GM18499 (cell line): ENCODE measurements at regions not wholly inside any gene's neighbourhood (a gene's known extent, or its start where the extent isn't known, plus 50 kb on each side); places are given as distances from the start of the nearest gene placed in this dataset.

Source experiments
- ATAC-seq: cut with Tn5 transposase; IDR thresholded peaks from one replicate; pipeline ENCODE4 v1.9.1; 2021; ENCODE audit warnings: moderate number of reproducible peaks; ENCODE audit not compliant: insufficient read depth, unreplicated experiment

DNA sequence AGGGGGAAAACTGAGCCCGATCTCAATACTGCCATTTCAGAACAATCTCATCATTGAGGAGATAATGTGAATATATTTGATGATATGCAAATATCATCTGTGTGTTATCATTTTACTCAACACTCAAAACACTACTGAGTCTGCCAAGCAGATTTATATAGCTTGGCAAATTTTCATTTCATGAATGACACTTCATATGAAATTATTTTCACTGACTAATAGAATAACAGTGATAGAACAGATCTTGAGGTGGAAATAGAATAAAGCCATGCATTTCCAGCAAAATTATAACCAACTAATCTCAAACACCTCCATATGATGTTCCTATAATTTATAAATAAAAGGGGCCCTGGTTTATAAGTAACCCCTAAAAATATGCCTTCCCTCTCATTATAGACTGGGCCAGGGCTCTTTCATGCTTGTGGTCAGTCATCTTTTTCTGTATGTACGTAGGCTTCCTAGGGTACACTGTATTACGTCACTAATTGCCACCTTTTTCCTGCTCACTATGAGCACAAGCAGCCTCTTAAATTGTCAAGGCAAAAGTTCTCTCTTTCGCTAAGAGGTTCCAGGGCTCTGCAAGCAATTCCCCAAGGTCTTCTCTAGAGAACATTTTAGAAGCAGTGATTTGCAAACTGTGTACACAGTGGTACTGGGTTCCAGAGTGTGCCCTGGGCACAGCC is 197.1 kb upstream of the FOXN3 start:
- ATAC-seq, result no peak

- no peak for ATAC-seq
These were observed 196.4 kb upstream of the FOXN3 start for GRCh38 chr14:89613260-89614008.

DNA sequence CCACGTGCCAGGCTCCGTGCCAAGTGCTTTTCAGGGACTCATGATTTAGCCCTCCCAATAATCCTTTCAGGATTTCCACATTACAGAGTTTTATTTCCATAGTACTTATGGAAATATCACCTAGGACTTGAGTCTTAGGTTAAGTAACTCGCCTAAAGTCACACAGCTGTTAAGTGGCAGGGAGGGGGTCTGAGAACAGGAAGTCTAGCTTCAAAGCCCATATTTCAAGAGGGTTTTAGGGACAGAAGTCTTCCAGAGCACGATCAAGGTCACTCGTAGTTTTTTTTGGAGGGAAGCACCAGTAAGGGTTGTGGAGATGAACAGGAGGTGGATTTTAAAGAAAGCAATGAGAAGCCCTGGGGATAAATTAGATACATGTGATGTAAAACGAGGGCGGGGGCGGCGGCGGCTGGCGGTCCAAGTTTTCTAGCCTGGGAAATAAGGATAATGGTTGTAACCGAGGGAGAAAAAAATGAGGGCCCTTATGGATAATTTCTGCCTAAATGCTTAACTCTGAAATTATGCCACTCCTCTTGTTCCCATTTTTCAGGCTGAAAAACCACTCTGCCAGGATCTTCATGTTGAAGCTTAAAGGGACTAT is 192.6 kb upstream of the FOXN3 start:
- ATAC-seq, result no peak

GRCh38 chr14:89607453-89607852 is 190.4 kb upstream of the FOXN3 start:
- no peak for ATAC-seq

GRCh38 chr14:89603938-89604480 is 187.0 kb upstream of the FOXN3 start:
- no peak for ATAC-seq

DNA sequence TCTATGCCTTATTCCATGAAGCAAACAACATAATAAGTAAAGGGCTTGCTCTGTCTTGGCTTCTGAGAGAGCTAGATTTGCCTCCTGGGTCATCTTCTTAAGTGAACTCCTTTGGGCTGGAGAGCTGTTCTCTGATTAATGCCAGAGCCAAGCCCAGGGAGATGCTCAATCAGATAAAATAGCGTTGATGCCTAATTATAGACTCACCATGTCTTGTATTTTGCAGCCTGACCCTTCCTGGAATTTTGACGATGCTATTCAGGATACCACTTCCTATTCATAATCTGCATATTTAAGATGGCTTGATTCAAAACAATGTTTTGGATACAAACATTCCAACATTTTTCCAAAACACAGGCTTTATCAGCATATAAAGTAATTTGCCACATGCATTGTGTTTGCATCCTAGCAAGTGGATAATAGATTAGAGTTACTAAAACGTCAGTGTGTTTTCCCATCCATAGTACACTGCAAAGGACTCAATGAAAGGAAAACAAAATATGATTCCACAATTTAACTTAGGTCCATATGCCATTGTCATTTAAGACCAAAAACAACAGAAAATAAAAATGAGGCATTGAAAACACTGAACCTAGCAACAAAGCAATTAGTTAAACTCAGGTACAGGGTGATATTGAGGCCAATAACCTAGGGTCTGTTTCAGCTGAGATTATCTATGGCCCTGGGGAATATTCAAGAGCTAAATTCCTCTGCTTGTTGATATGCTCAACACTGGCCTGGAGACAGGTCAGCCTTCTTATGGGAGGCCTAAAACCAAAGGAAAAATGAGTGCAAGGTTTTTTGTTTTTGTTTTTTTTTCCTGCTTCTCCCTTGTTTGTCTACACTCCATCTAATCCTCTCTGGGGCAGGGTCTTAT is 184.2 kb upstream of the FOXN3 start:
- no peak for ATAC-seq

- ATAC-seq, result no peak
These were observed 183.0 kb upstream of the FOXN3 start for GRCh38 chr14:89600029-89600428.

- ATAC-seq, result no peak
These were observed 181.6 kb upstream of the FOXN3 start for GRCh38 chr14:89598548-89599186.

DNA sequence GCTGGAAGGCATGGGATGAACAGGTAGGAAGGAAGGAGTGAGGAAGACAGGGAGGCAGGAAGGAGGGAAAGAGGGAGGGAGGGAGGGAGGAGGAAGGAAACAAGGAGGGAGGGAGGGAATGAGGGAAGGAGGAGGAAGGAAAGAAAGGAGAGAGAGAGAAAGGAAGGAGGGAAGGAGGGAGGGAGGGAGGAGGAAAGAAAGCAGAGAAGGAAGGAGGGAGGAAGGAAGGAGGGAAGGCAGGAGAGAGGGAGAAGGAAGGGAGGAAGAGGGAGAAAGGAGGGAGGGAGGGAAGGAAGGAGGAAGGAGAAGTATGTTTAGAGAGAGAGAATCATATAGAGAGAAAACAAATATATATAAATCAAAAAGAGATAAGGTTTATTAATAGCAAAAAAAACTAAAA is 175.9 kb upstream of the FOXN3 start:
- no peak for ATAC-seq

DNA sequence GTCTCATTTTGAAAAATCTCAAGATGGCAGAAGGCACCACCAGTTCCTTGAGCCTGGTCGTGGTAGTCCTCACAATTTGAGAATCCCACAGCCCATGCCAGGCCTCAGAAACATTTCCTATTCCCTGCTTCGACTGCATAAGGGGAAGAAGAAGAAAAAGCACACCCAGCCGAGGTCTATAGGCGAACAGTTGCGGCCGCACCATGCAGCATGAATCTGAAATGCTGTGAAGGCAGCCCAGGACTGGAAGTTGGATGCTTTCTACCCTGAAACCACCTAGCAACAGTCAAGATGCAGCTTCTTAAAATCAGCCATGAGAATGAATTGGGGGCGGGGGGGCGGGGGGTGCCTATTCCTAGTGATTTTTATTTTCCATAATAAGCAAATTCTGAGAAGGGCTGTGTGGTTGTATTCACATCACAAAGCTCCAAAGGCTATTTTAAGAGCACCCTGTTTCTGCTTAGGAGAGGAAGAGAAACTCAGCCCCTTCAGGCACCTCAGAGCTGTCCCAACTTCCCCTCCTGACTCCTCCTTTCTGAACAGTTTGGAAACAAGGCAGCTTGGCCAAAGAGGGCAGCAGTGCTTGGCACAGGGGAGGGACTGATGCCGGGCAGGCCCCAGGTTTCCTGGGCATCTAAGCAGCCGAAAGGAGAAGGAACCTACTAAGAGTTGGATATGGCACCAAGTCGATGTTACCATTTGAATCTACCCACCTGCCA is 172.5 kb upstream of the FOXN3 start:
- no peak for ATAC-seq

DNA sequence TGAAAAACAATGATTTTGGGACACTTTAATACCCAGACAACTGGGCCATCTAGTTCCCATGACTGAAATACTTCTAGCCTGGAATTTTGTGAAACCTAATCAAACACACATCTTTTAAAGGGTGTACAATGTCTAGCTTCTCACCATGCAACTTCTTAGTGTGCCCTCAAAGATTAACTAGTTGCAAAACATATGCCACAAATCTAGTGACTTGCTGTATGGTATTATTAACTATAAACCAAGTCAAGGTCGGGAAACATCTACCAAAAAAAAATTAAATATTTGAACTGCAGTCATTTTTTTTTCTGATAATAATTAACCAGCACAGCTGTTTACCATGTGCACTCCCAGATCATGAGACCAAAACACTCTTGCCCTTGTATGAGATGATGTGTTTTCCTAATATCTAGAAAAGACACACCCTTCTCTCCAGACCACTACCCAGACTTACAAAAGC is 171.8 kb upstream of the FOXN3 start:
- ATAC-seq, result no peak

GRCh38 chr14:89588016-89588415 is 171.0 kb upstream of the FOXN3 start:
- no peak for ATAC-seq

- no peak for ATAC-seq
These were observed 170.0 kb upstream of the FOXN3 start for GRCh38 chr14:89587136-89587420.

DNA sequence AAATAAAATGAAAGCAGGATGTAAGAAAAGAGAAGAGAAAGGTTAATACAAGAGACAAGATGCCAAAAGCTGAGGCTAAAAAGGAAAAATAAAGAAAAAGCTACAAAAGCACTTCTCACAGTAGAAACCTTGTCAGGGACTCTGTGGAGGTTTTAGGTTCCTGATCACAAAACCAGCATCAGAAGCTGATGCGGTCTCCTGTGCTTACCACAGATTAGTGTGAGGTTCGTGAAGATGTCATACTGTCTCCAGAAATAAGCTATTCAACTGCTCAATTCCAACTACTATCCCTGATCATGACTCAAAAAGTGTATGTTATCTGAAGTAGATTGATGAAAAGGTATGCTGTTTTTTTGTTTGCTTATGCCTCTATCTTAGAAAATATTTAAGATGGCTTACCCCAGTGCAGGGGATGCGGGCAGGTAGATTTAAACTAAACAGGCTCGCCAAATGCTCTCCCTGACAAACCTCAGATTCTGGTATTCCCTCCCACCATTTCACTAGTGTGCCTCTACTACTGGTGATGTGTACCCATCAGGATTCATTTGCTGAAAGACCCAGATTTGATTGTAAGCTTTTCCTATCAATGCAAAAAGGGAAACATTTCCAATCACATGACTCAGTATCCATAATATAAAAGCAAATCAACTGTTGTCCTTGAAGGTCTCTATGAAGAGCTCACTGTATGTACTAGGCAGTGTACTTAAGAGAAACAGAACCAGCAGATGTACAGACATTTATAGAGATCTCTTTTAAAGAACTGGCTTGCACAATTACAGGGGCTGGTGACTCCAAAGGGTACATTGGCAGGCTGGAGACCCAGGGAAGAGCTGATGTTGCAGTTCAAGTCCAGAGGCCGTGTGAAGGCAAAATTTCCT is 169.5 kb upstream of the FOXN3 start:
- no peak for ATAC-seq

- ATAC-seq, result no peak
These were observed 161.1 kb upstream of the FOXN3 start for GRCh38 chr14:89578156-89578555.

GRCh38 chr14:89576960-89577359 is 159.9 kb upstream of the FOXN3 start:
- no peak for ATAC-seq

- ATAC-seq, result no peak
These were observed 159.3 kb upstream of the FOXN3 start for GRCh38 chr14:89576145-89576927.
